ENCODE measurements at regions not wholly inside any gene's neighbourhood (a gene's known extent, or its start where the extent isn't known, plus 50 kb on each side); places are given as distances from the start of the nearest gene placed in this dataset.

GRCh38 chr18:38899252-38899651, 1333.7 kb upstream of the CELF4 start:
- WGBS, 5 donors = 74 to 84% (median 80%) methylated on average over 2 of the region's 2 CpGs
- DNase-seq = no peak
- intact Hi-C loops (cut with DNase I; ENCODE audit: low total_unique reads) = no loop called here

GRCh38 chr18:38898167-38898566, 1332.6 kb upstream of the CELF4 start:
- Histone ChIP-seq H3K9me3 (no peaks in the 10 kb centered on the region), H3K27ac (no peak overlapping the region), H3K36me3 (no peaks in the 10 kb centered on the region), H3K4me3 (no peak overlapping the region), H3K4me1 (no peaks in the 10 kb centered on the region), H3K27me3 (replicated peaks in 1 of 7) (no peaks in the 10 kb centered on the region)
- TF ChIP-seq POLR2AphosphoS5 (IDR thresholded peaks at IDR 0.05) (no peak), POLR2A (IDR thresholded peaks at IDR 0.05) (no peak), CTCF (IDR thresholded peaks at IDR 0.05 in 8 of 11, conservative IDR thresholded peaks at IDR 0.05 in 3 of 11) (no peak)
- DNase-seq = no peak
- intact Hi-C loops (cut with DNase I; ENCODE audit: low total_unique reads) = no loop called here
- WGBS, 5 donors = 64 to 89% (median 73%) methylated on average over 3 of the region's 3 CpGs

More at GRCh38 chr18:38899252-38899651, 1333.7 kb upstream of the CELF4 start:
- Histone ChIP-seq H3K36me3 (no peaks in the 10 kb centered on the region), H3K4me1 (no peaks in the 10 kb centered on the region), H3K9me3 (no peaks in the 10 kb centered on the region), H3K27me3 (replicated peaks in 1 of 7) (no peaks in the 10 kb centered on the region), H3K4me3 (no peak overlapping the region), H3K27ac (no peak overlapping the region)
- TF ChIP-seq POLR2A (IDR thresholded peaks at IDR 0.05) = no peak
- no peak for TF ChIP-seq POLR2AphosphoS5 (IDR thresholded peaks at IDR 0.05)
- TF ChIP-seq CTCF (IDR thresholded peaks at IDR 0.05 in 8 of 11, conservative IDR thresholded peaks at IDR 0.05 in 3 of 11) = no peak

GRCh38 chr18:38895560-38895959, 1330.0 kb upstream of the CELF4 start:
- no peaks in the 10 kb centered on the region for H3K4me1 ChIP-seq
- H3K4me3 ChIP-seq = no peak overlapping the region
- DNase-seq = no peak
- no peaks in the 10 kb centered on the region for H3K36me3 ChIP-seq
- no peak overlapping the region for H3K27ac ChIP-seq
- no peaks in the 10 kb centered on the region for H3K27me3 ChIP-seq (replicated peaks in 1 of 7)
- intact Hi-C loops (cut with DNase I; ENCODE audit: low total_unique reads) = no loop called here
- WGBS, 5 donors = 48 to 71% (median 59%) methylated on average over 2 of the region's 2 CpGs
- H3K9me3 ChIP-seq = no peaks in the 10 kb centered on the region
- no peak for TF ChIP-seq POLR2AphosphoS5 (IDR thresholded peaks at IDR 0.05)
- TF ChIP-seq CTCF (IDR thresholded peaks at IDR 0.05 in 8 of 11, conservative IDR thresholded peaks at IDR 0.05 in 3 of 11) = no peak
- TF ChIP-seq POLR2A (IDR thresholded peaks at IDR 0.05) = no peak

GRCh38 chr18:38887671-38888020, 1322.0 kb upstream of the CELF4 start:
- H3K27ac ChIP-seq = no peak overlapping the region
- H3K27me3 ChIP-seq (replicated peaks in 1 of 7) = no peaks in the 10 kb centered on the region
- H3K4me1 ChIP-seq = no peaks in the 10 kb centered on the region
- H3K9me3 ChIP-seq = no peaks in the 10 kb centered on the region
- intact Hi-C loops (cut with DNase I; ENCODE audit: low total_unique reads) = no loop called here
- no peaks in the 10 kb centered on the region for H3K36me3 ChIP-seq
- 67 to 89% (median 73%) methylated on average over 2 of the region's 2 CpGs for WGBS, 5 donors
- H3K4me3 ChIP-seq = no peak overlapping the region
- no peak for DNase-seq
- no peak for TF ChIP-seq POLR2A (IDR thresholded peaks at IDR 0.05)
